GM12878 (cell line): ENCODE measurements at regions not wholly inside any gene's neighbourhood (a gene's known extent, or its start where the extent isn't known, plus 50 kb on each side); places are given as distances from the start of the nearest gene placed in this dataset.

ENCODE experiments used
- ATAC-seq: fragments of 200-7000 bp; cut with Tn5 transposase; 3 replicates; pipeline ENCODE4 v1.9.1; 2020; ENCODE audit warnings: mild to moderate bottlenecking, moderate library complexity
- BruUV-seq: library from RNA; stranded (reverse); fragments of 400-500 nt; replicated peaks from 2 replicates; lab custom pipeline; 2021; lab: Mats Ljungman, UMichigan
- CTCF ChIA-PET: fragments of 300-600 bp; sonication (Branson Sonifier 250); formaldehyde crosslinking; extraction: SDS; loops from one replicate; lab custom pipeline; 2021; ENCODE audit warnings: inconsistent platforms; lab: Yijun Ruan, JAX
- POLR2A ChIA-PET: fragments of 350-600 bp; formaldehyde crosslinking; extraction: SDS; loops from one replicate; lab custom pipeline; 2021; ENCODE audit warnings: inconsistent platforms; lab: Charles Lee
- RAD21 ChIA-PET: fragments of 300-600 bp; sonication (Branson Sonifier 250); formaldehyde crosslinking; loops from one replicate; lab custom pipeline; 2023; ENCODE audit warnings: antibody characterized with exemption; ENCODE audit not compliant: unreplicated experiment; lab: Charles Lee
- SMC1A ChIA-PET: fragments of 300-600 bp; sonication (Branson Sonifier 250); formaldehyde crosslinking; loops from one replicate; lab custom pipeline; 2023; ENCODE audit not compliant: unreplicated experiment, uncharacterized antibody; lab: Charles Lee
- DNase-seq: peaks from one replicate; pipeline ENCODE4 v3.0.0-alpha.2; 2011; ENCODE audit warnings: low read depth, low spot score
- FAIRE-seq: peaks from 3 replicates; lab custom pipeline; 2011; peaks lifted over from hg19 to GRCh38; lab: Jason Lieb, UNC
- H2AFZ ChIP-seq: 2 replicates; pipeline ENCODE4 v1.6.0; 2011; ENCODE audit warnings: low read depth, low read length, control low read depth; ENCODE audit not compliant: control insufficient read depth
- H3K27ac ChIP-seq: 2 replicates; pipeline ENCODE4 v1.5.1; 2011; ENCODE audit warnings: control low read depth; ENCODE audit not compliant: control insufficient read depth, insufficient read depth
- H3K27me3 ChIP-seq, 2 experiments: replicated peaks in 1 of 2; 2 replicates each; pipeline versions ENCODE4 v1.6.0 to v1.6.1; 2011; ENCODE audit warnings: low read length in 1 of 2; ENCODE audit not compliant: control insufficient read depth in 2 of 2, insufficient read depth in 2 of 2
- H3K36me3 ChIP-seq, 2 experiments: 2 replicates each; pipeline ENCODE4 v1.5.1; 2011; ENCODE audit warnings: low read length in 1 of 2; ENCODE audit not compliant: control insufficient read depth in 2 of 2, insufficient read depth in 2 of 2
- H3K4me1 ChIP-seq: 2 replicates; pipeline ENCODE4 v1.6.1; 2011; ENCODE audit warnings: mild to moderate bottlenecking, low read length, moderate library complexity, mixed read lengths; ENCODE audit not compliant: control insufficient read depth, insufficient read depth
- H3K4me2 ChIP-seq: 2 replicates; pipeline ENCODE4 v1.6.0; 2011; ENCODE audit warnings: control low read depth; ENCODE audit not compliant: control insufficient read depth, insufficient read depth
- H3K4me3 ChIP-seq: fragments of 200-600 bp; sonication (generic); 2 replicates; pipeline ENCODE4 v1.5.1; 2016
- H3K79me2 ChIP-seq: 2 replicates; pipeline ENCODE4 v1.6.0; 2011; ENCODE audit warnings: low read length; ENCODE audit not compliant: control insufficient read depth, insufficient read depth
- H3K9ac ChIP-seq: 2 replicates; pipeline ENCODE4 v1.8.0; 2011; ENCODE audit warnings: low read length, control low read depth, mixed read lengths; ENCODE audit not compliant: control insufficient read depth, insufficient read depth
- H3K9me3 ChIP-seq: replicated peaks from 3 replicates; pipeline ENCODE4 v1.5.1; 2011; ENCODE audit warnings: mild to moderate bottlenecking, low read length; ENCODE audit not compliant: control insufficient read depth, insufficient read depth
- H4K20me1 ChIP-seq: 2 replicates; pipeline ENCODE4 v1.6.0; 2011; ENCODE audit not compliant: control insufficient read depth, insufficient read depth
- CHD2 ChIP-seq: IDR thresholded peaks from 2 replicates; pipeline ENCODE4 v1.6.1; 2011; ENCODE audit warnings: low read depth, low read length, improper control_type of control experiment, borderline replicate concordance
- HDAC2 ChIP-seq: fragments of 200-600 bp; sonication (generic); IDR thresholded peaks from 2 replicates; pipeline ENCODE4 v1.6.1; 2017
- KLF5 ChIP-seq: fragments of 450-650 bp; IDR thresholded peaks from 2 replicates; pipeline ENCODE4 v1.6.1; 2014; ENCODE audit warnings: mild to moderate bottlenecking; ENCODE audit not compliant: partially characterized antibody
- NR2F1 ChIP-seq: fragments of 450-650 bp; conservative IDR thresholded peaks from 2 replicates; pipeline ENCODE4 v1.6.1; 2017; ENCODE audit warnings: mild to moderate bottlenecking
- SIX5 ChIP-seq: IDR thresholded peaks from 2 replicates; pipeline ENCODE4 v1.6.1; 2011; ENCODE audit warnings: mild to moderate bottlenecking, low read depth, low read length, moderate library complexity; ENCODE audit not compliant: severe bottlenecking
- SREBF2 ChIP-seq: IDR thresholded peaks from 2 replicates; pipeline ENCODE4 v1.6.1; 2012; ENCODE audit warnings: mild to moderate bottlenecking, low read length
- TCF12 ChIP-seq: IDR thresholded peaks from 2 replicates; pipeline ENCODE4 v1.6.1; 2011; ENCODE audit warnings: low read depth, mild to moderate bottlenecking, low read length
- ZNF592 ChIP-seq: fragments of 450-650 bp; IDR thresholded peaks from 2 replicates; pipeline ENCODE4 v1.6.1; 2017; ENCODE audit warnings: mild to moderate bottlenecking, moderate library complexity
- WGBS: methylation state at CpG from one replicate; pipeline ENCODE4 v1.1.6; 2016; ENCODE audit warnings: low lambda C conversion rate; ENCODE audit not compliant: insufficient replicate concordance, insufficient coverage; ENCODE audit errors: missing lambda C conversion rate; 5-methylcytosine and 5-hydroxymethylcytosine counted together
- in situ Hi-C: fragments of 300-500 bp; cut with MboI; formaldehyde crosslinking; loops from 9 replicates; pipeline ENCODE4 v1.14.3; 2018; ENCODE audit warnings: mixed read lengths
- intact Hi-C: fragments of 100-400 bp; cut with micrococcal nuclease; formaldehyde crosslinking; loops from one replicate; pipeline ENCODE4 v1.14.2; 2022; ENCODE audit not compliant: unreplicated experiment
- TF ChIP-seq, protein P1 (sequence below): fragments of 450-650 bp; IDR thresholded peaks from 2 replicates; pipeline ENCODE4 v1.6.1; 2017; ENCODE audit warnings: mild to moderate bottlenecking
- TF ChIP-seq, protein P2 (sequence below): fragments of 450-650 bp; IDR thresholded peaks from 2 replicates; pipeline ENCODE4 v1.6.1; 2016; ENCODE audit warnings: mild to moderate bottlenecking

- in situ Hi-C loops = no loop called here
- TF ChIP-seq KLF5 (no peak), CHD2 (no peak), TCF12 (no peak), HDAC2 (no peak), NR2F1 (no peak)
- TF ChIP-seq, protein P1, sequence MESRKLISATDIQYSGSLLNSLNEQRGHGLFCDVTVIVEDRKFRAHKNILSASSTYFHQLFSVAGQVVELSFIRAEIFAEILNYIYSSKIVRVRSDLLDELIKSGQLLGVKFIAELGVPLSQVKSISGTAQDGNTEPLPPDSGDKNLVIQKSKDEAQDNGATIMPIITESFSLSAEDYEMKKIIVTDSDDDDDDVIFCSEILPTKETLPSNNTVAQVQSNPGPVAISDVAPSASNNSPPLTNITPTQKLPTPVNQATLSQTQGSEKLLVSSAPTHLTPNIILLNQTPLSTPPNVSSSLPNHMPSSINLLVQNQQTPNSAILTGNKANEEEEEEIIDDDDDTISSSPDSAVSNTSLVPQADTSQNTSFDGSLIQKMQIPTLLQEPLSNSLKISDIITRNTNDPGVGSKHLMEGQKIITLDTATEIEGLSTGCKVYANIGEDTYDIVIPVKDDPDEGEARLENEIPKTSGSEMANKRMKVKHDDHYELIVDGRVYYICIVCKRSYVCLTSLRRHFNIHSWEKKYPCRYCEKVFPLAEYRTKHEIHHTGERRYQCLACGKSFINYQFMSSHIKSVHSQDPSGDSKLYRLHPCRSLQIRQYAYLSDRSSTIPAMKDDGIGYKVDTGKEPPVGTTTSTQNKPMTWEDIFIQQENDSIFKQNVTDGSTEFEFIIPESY = no peak
- TF ChIP-seq, all 136 proteins: peak for 0
- ATAC-seq = no peak
- no peaks in the 10 kb centered on the region for H3K79me2 ChIP-seq
- no peak overlapping the region for H3K9ac ChIP-seq
- WGBS = 0% methylated on average over 1 of the region's 1 CpG
- H3K36me3 ChIP-seq = no peaks in the 10 kb centered on the region
- ChIA-PET POLR2A (no interaction called here), RAD21 (no interaction called here), SMC1A (no interaction called here), CTCF (interaction anchor here (1.3 kb wide), 1 partner anchor 9 kb away, joined by 3 read pairs; no protein-coding TSS in a partner anchor)
- H2AFZ ChIP-seq = no peak overlapping the region
- BruUV-seq = no TSS peak
- no peak overlapping the region for H3K4me3 ChIP-seq
- no peak for FAIRE-seq
- intact Hi-C loops = no loop called here
- H3K4me2 ChIP-seq = no peak overlapping the region
- H3K27ac ChIP-seq = no peak overlapping the region
- H4K20me1 ChIP-seq = no peaks in the 10 kb centered on the region
- DNase-seq = no peak
- H3K9me3 ChIP-seq = no peaks in the 10 kb centered on the region
- H3K4me1 ChIP-seq = no peaks in the 10 kb centered on the region
- H3K27me3 ChIP-seq = no peaks in the 10 kb centered on the region; a peak in 1 of 4 replicates
These were observed 53.5 kb upstream of the FGF13 start for GRCh38 chrX:138765051-138765450.

DNA sequence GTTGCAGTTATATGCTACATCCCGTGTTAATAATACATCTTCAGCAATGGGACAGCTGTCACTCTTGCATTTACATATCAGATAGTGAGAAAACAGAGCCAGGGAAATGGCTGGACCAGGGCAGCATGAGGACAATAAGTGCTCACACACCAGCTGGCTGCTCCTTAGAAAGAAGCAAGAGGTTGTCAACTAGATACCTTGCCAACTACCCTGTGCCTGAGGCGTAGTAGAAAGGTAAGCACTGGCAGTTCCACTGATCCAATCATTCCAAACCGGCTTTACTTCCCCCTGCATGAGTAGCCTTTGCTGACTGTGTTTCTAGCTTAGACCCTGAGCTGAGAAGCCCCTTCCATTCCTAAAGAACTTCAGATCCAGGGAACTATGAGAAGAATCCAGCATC lies 52.2 kb upstream of the FGF13 start:
- RAD21 ChIA-PET = no interaction called here
- no peak overlapping the region for H3K27ac ChIP-seq
- DNase-seq (no peak), ATAC-seq (no peak), FAIRE-seq (no peak)
- POLR2A ChIA-PET = no interaction called here
- BruUV-seq = no TSS peak
- intact Hi-C loops = no loop called here
- no peaks in the 10 kb centered on the region for H3K79me2 ChIP-seq
- CTCF ChIA-PET = no interaction called here
- H4K20me1 ChIP-seq = no peaks in the 10 kb centered on the region
- no peak overlapping the region for H3K4me2 ChIP-seq
- no peaks in the 10 kb centered on the region for H3K36me3 ChIP-seq
- no peaks in the 10 kb centered on the region for H3K4me1 ChIP-seq
- H3K4me3 ChIP-seq = no peak overlapping the region
- no peak overlapping the region for H3K9ac ChIP-seq
- SMC1A ChIA-PET = no interaction called here
- H3K9me3 ChIP-seq = no peaks in the 10 kb centered on the region
- no peaks in the 10 kb centered on the region; a peak in 1 of 4 replicates for H3K27me3 ChIP-seq
- in situ Hi-C loops = no loop called here
- WGBS = 13% methylated on average over 3 of the region's 3 CpGs
- no peak overlapping the region for H2AFZ ChIP-seq
- TF ChIP-seq, protein P2, sequence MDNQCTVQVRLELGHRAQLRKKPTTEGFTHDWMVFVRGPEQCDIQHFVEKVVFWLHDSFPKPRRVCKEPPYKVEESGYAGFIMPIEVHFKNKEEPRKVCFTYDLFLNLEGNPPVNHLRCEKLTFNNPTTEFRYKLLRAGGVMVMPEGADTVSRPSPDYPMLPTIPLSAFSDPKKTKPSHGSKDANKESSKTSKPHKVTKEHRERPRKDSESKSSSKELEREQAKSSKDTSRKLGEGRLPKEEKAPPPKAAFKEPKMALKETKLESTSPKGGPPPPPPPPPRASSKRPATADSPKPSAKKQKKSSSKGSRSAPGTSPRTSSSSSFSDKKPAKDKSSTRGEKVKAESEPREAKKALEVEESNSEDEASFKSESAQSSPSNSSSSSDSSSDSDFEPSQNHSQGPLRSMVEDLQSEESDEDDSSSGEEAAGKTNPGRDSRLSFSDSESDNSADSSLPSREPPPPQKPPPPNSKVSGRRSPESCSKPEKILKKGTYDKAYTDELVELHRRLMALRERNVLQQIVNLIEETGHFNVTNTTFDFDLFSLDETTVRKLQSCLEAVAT = no peak
- no peak for TF ChIP-seq ZNF592
- no peak for TF ChIP-seq SREBF2
- TF ChIP-seq SIX5 = no peak
